ENCODE measurements at regions not wholly inside any gene's neighbourhood (a gene's known extent, or its start where the extent isn't known, plus 50 kb on each side); places are given as distances from the start of the nearest gene placed in this dataset.

DNA sequence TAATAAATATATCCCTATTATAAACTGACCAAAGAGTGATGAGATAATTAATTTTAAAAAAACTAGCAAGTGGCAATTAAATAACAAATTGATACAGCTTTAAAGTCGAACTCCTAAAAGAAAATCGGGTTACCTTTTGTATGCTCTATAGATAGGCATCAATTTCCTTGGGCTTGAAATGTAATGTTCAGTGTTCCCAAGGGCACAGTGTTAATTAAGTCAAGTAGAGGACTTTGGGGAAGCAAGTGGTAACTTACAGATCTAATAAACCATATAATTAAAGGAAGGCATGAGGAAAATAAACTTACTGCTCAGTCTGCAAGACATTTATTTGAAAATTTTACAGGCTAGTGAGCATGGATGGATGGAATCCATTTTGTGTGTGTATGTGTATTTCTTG is 220.9 kb downstream of the FSCB start:
- no peaks in the 10 kb centered on the region for H3K4me1 Mint-ChIP-seq
- H3K36me3 Mint-ChIP-seq (ENCODE audit: low read depth), result no peaks in the 10 kb centered on the region
- no peak overlapping the region for H3K4me3 Mint-ChIP-seq
- no peaks in the 10 kb centered on the region for H3K36me3 ChIP-seq (ENCODE audit: insufficient read depth)
- no peaks in the 10 kb centered on the region for H3K79me2 ChIP-seq (replicated peaks; ENCODE audit: insufficient read depth)
- H3K4me1 ChIP-seq (ENCODE audit: insufficient read depth), result no peaks in the 10 kb centered on the region
- H3K4me2 ChIP-seq, result no peak overlapping the region
- no peak overlapping the region for H3K27ac Mint-ChIP-seq
- H3K9me2 ChIP-seq (ENCODE audit: insufficient read depth), result no peaks in the 10 kb centered on the region
- peaks cover 2% of the 10 kb centered on the region for H3K27me3 Mint-ChIP-seq (ENCODE audit: insufficient read depth, low read depth, poor library complexity)
- H3K4me3 ChIP-seq, result no peak overlapping the region
- no peak overlapping the region for H3K27ac ChIP-seq (ENCODE audit: low read depth)
- no peaks in the 10 kb centered on the region for H3K27me3 ChIP-seq (ENCODE audit: insufficient read depth)
- ATAC-seq (no peak), DNase-seq (ENCODE audit: low spot score) (no peak)
- TF ChIP-seq, protein P1, sequence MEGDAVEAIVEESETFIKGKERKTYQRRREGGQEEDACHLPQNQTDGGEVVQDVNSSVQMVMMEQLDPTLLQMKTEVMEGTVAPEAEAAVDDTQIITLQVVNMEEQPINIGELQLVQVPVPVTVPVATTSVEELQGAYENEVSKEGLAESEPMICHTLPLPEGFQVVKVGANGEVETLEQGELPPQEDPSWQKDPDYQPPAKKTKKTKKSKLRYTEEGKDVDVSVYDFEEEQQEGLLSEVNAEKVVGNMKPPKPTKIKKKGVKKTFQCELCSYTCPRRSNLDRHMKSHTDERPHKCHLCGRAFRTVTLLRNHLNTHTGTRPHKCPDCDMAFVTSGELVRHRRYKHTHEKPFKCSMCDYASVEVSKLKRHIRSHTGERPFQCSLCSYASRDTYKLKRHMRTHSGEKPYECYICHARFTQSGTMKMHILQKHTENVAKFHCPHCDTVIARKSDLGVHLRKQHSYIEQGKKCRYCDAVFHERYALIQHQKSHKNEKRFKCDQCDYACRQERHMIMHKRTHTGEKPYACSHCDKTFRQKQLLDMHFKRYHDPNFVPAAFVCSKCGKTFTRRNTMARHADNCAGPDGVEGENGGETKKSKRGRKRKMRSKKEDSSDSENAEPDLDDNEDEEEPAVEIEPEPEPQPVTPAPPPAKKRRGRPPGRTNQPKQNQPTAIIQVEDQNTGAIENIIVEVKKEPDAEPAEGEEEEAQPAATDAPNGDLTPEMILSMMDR (conservative IDR thresholded peaks at IDR 0.05; ENCODE audit: low read depth in 2 of 2), result no peak
- TF ChIP-seq CREB1 (CRISPR knock-in tag; IDR thresholded peaks at IDR 0.05; ENCODE audit: low read depth) (no peak), NANOG (IDR thresholded peaks at IDR 0.05; ENCODE audit: borderline replicate concordance) (no peak), POLR2AphosphoS5 (IDR thresholded peaks at IDR 0.05; ENCODE audit: low read depth) (no peak), ZNF114 (CRISPR knock-in tag; IDR thresholded peaks at IDR 0.05) (no peak), ZNF331 (CRISPR knock-in tag; IDR thresholded peaks at IDR 0.05; ENCODE audit: low read depth) (no peak), EZH2phosphoT487 (IDR thresholded peaks at IDR 0.05; ENCODE audit: unreplicated experiment) (no peak), EZH2 (IDR thresholded peaks at IDR 0.05; ENCODE audit: low read depth, unreplicated experiment) (no peak), STAT1 (IDR thresholded peaks at IDR 0.05; ENCODE audit: unreplicated experiment) (no peak), JUNB (IDR thresholded peaks at IDR 0.05; ENCODE audit: unreplicated experiment) (no peak)
- TF ChIP-seq, protein P2, sequence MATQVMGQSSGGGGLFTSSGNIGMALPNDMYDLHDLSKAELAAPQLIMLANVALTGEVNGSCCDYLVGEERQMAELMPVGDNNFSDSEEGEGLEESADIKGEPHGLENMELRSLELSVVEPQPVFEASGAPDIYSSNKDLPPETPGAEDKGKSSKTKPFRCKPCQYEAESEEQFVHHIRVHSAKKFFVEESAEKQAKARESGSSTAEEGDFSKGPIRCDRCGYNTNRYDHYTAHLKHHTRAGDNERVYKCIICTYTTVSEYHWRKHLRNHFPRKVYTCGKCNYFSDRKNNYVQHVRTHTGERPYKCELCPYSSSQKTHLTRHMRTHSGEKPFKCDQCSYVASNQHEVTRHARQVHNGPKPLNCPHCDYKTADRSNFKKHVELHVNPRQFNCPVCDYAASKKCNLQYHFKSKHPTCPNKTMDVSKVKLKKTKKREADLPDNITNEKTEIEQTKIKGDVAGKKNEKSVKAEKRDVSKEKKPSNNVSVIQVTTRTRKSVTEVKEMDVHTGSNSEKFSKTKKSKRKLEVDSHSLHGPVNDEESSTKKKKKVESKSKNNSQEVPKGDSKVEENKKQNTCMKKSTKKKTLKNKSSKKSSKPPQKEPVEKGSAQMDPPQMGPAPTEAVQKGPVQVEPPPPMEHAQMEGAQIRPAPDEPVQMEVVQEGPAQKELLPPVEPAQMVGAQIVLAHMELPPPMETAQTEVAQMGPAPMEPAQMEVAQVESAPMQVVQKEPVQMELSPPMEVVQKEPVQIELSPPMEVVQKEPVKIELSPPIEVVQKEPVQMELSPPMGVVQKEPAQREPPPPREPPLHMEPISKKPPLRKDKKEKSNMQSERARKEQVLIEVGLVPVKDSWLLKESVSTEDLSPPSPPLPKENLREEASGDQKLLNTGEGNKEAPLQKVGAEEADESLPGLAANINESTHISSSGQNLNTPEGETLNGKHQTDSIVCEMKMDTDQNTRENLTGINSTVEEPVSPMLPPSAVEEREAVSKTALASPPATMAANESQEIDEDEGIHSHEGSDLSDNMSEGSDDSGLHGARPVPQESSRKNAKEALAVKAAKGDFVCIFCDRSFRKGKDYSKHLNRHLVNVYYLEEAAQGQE (IDR thresholded peaks at IDR 0.05; ENCODE audit: unreplicated experiment), result no peak
- TF ChIP-seq, protein P3, sequence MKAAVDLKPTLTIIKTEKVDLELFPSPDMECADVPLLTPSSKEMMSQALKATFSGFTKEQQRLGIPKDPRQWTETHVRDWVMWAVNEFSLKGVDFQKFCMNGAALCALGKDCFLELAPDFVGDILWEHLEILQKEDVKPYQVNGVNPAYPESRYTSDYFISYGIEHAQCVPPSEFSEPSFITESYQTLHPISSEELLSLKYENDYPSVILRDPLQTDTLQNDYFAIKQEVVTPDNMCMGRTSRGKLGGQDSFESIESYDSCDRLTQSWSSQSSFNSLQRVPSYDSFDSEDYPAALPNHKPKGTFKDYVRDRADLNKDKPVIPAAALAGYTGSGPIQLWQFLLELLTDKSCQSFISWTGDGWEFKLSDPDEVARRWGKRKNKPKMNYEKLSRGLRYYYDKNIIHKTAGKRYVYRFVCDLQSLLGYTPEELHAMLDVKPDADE (IDR thresholded peaks at IDR 0.05), result no peak
- TF ChIP-seq, protein P4, sequence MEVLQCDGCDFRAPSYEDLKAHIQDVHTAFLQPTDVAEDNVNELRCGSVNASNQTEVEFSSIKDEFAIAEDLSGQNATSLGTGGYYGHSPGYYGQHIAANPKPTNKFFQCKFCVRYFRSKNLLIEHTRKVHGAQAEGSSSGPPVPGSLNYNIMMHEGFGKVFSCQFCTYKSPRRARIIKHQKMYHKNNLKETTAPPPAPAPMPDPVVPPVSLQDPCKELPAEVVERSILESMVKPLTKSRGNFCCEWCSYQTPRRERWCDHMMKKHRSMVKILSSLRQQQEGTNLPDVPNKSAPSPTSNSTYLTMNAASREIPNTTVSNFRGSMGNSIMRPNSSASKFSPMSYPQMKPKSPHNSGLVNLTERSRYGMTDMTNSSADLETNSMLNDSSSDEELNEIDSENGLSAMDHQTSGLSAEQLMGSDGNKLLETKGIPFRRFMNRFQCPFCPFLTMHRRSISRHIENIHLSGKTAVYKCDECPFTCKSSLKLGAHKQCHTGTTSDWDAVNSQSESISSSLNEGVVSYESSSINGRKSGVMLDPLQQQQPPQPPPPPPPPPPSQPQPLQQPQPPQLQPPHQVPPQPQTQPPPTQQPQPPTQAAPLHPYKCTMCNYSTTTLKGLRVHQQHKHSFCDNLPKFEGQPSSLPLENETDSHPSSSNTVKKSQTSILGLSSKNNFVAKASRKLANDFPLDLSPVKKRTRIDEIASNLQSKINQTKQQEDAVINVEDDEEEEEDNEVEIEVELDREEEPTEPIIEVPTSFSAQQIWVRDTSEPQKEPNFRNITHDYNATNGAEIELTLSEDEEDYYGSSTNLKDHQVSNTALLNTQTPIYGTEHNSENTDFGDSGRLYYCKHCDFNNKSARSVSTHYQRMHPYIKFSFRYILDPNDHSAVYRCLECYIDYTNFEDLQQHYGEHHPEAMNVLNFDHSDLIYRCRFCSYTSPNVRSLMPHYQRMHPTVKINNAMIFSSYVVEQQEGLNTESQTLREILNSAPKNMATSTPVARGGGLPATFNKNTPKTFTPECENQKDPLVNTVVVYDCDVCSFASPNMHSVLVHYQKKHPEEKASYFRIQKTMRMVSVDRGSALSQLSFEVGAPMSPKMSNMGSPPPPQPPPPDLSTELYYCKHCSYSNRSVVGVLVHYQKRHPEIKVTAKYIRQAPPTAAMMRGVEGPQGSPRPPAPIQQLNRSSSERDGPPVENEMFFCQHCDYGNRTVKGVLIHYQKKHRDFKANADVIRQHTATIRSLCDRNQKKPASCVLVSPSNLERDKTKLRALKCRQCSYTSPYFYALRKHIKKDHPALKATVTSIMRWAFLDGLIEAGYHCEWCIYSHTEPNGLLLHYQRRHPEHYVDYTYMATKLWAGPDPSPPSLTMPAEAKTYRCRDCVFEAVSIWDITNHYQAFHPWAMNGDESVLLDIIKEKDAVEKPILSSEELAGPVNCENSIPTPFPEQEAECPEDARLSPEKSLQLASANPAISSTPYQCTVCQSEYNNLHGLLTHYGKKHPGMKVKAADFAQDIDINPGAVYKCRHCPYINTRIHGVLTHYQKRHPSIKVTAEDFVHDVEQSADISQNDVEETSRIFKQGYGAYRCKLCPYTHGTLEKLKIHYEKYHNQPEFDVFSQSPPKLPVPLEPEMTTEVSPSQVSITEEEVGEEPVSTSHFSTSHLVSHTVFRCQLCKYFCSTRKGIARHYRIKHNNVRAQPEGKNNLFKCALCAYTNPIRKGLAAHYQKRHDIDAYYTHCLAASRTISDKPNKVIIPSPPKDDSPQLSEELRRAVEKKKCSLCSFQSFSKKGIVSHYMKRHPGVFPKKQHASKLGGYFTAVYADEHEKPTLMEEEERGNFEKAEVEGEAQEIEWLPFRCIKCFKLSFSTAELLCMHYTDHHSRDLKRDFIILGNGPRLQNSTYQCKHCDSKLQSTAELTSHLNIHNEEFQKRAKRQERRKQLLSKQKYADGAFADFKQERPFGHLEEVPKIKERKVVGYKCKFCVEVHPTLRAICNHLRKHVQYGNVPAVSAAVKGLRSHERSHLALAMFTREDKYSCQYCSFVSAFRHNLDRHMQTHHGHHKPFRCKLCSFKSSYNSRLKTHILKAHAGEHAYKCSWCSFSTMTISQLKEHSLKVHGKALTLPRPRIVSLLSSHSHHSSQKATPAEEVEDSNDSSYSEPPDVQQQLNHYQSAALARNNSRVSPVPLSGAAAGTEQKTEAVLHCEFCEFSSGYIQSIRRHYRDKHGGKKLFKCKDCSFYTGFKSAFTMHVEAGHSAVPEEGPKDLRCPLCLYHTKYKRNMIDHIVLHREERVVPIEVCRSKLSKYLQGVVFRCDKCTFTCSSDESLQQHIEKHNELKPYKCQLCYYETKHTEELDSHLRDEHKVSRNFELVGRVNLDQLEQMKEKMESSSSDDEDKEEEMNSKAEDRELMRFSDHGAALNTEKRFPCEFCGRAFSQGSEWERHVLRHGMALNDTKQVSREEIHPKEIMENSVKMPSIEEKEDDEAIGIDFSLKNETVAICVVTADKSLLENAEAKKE (CRISPR knock-in tag; IDR thresholded peaks at IDR 0.05), result no peak
- H3K9me3 Mint-ChIP-seq, result no peaks in the 10 kb centered on the region
- no peak overlapping the region for H2AFZ ChIP-seq
- no peaks in the 10 kb centered on the region for H3F3A ChIP-seq (replicated peaks; ENCODE audit: low read depth)
- no peaks in the 10 kb centered on the region for H4K20me1 ChIP-seq (replicated peaks; ENCODE audit: insufficient read depth)

Measured in GM23338 (cell line).